ENCODE measurements at regions not wholly inside any gene's neighbourhood (a gene's known extent, or its start where the extent isn't known, plus 50 kb on each side); places are given as distances from the start of the nearest gene placed in this dataset.

DNA sequence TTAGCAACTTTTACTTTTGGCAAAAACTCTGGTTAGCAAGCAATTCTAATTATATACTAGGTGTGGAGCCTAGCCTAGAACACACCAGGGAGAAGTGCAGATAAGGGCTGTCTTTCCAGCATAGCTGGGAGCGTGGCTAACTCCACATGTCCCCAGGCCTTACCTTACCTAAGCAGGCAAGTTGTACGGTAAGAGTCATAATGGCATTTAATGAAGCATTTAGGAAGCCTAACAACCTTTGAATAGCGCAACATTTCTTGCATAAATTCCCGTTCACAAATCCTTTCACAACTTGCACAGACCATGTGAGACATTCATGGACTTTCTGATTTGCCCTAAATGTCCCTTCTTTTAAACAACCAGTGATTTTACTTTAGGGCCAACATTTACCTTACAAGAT lies 917.4 kb upstream of the ACO1 start:
- TF ChIP-seq EZH2phosphoT487 (IDR thresholded peaks at IDR 0.05; ENCODE audit: borderline replicate concordance, low read length): no peak
- TF ChIP-seq, protein P1, sequence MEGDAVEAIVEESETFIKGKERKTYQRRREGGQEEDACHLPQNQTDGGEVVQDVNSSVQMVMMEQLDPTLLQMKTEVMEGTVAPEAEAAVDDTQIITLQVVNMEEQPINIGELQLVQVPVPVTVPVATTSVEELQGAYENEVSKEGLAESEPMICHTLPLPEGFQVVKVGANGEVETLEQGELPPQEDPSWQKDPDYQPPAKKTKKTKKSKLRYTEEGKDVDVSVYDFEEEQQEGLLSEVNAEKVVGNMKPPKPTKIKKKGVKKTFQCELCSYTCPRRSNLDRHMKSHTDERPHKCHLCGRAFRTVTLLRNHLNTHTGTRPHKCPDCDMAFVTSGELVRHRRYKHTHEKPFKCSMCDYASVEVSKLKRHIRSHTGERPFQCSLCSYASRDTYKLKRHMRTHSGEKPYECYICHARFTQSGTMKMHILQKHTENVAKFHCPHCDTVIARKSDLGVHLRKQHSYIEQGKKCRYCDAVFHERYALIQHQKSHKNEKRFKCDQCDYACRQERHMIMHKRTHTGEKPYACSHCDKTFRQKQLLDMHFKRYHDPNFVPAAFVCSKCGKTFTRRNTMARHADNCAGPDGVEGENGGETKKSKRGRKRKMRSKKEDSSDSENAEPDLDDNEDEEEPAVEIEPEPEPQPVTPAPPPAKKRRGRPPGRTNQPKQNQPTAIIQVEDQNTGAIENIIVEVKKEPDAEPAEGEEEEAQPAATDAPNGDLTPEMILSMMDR (IDR thresholded peaks at IDR 0.05; ENCODE audit: low read depth, low read length, poor library complexity, severe bottlenecking): no peak

Measured in DOHH2 (cell line).